NCI-H2227 treated with DMSO at 0.1 percent for 48 hours (cell line): ENCODE measurements at regions not wholly inside any gene's neighbourhood (a gene's known extent, or its start where the extent isn't known, plus 50 kb on each side); places are given as distances from the start of the nearest gene placed in this dataset.
A peak's percentile ranks its signal among the peaks of the same experiment; 100 is the strongest.

Experiments used
- DNase-seq: peaks from one replicate; lab custom pipeline; 2025; lab: John Stamatoyannopoulos, UW

- no peak for DNase-seq
Measured at GRCh38 chr4:103307453-103308247, 109.5 kb upstream of the CENPE start.

DNA sequence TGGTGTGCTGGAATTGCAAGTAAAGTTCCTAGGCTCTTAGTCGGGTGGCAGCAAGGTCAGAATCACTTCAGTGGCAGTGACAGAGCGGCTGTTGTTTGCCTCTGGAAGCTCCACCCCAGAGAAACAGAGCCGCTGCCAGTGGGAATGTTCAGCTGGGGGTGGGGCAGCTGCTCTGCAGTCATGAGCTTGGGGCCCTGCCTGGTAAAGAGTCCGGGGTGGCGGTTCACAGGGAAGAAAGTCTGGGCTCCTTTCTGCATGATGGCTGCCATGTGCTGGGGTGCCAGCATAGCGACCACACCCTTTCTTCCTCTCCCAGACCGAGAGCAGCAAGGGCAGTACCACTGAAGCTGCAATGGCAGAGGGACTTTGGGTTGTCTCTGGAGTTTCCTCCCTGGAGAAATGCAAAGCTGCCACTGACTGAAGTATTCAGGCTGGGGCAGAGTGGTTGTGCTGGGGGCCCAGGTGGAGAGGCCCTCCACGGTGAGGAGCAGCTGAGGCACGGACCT, 108.8 kb upstream of the CENPE start:
- peak; percentile 51 for DNase-seq

- no peak for DNase-seq
Measured at GRCh38 chr4:103305355-103305754, 107.2 kb upstream of the CENPE start.

DNA sequence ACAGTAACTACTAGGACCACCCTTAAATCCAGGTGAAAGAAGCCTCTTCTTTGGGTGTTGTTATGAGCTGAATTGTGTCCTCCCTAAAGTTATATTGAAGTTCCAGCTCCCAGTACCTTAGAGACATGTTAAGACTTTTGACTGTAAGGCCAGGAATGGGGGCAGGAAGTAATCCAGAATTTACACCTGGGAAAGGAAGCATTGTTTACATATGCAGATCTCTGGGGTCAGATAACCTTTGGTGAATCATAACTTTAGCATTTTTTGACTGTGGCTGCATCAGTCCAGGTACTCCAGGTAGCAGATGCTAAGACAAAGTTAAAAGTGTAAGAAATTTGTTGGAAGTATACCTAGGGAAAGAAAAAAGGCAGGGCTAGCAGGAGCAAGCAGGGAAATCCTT, 104.9 kb upstream of the CENPE start:
- no peak for DNase-seq

- DNase-seq, result no peak
Measured at GRCh38 chr4:103292959-103293358, 94.8 kb upstream of the CENPE start.

DNA sequence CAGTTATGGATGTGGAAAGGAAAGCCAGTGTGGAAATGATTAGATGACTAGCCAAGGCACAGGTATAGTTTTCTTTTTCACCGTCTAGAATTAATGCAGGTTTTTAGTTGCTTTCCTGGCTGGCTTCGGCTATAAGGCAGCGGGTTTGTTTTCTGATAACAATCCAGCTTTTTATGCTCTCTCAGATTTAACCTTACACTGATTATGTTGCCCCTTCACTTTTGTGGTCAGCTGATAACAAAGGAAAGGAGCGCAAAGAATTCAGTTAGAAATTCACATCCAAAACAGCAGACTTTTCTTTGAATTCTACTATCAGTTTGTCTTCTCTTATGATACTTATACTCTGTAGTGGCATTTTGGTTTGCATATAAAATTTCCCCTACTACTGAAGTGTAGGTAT, 94.2 kb upstream of the CENPE start:
- no peak for DNase-seq

DNA sequence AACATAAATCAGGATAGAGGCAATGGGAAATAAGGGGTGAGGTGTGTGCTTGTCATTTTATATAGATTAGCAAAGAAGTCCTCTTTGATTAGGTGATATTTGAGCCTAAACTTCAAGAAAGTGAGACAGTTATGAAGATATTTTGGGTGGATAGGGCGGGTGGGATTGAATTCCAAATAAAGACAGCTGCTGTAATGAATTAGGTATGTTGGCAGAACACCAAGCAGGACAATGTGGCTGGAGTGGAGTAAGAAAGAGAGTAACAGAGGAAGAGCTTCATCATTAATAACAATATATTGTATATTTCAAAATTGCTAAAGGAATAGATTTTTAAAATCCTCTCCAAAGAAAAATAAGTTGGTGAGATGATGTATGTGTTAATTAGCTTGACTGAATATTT, 91.0 kb upstream of the CENPE start:
- no peak for DNase-seq

DNA sequence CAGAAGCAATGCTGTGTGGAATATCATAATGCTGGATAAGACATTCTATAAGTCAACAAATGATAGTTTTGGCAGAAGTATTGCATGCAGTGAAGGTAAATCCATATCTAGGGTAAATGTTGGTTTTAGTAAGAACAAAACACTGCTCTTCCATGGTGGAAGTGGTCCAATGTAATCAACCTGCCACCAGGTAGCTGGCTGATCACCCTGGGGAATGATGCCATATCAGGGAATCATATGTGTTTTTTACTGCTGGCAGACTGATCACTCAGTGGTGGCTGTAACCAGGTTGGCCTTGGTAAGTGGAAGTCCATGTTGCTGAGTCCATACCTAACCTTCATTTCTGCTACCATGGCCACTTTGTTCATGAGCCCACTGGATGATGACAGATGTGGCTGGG, 74.0 kb upstream of the CENPE start:
- no peak for DNase-seq

GRCh38 chr4:103268746-103269145, 70.6 kb upstream of the CENPE start:
- no peak for DNase-seq

GRCh38 chr4:103264905-103265304, 66.8 kb upstream of the CENPE start:
- DNase-seq, result no peak

- peak; percentile 54 for DNase-seq
Measured at GRCh38 chr4:103256068-103256467, 57.9 kb upstream of the CENPE start.
